K562 (cell line): ENCODE measurements at regions not wholly inside any gene's neighbourhood (a gene's known extent, or its start where the extent isn't known, plus 50 kb on each side); places are given as distances from the start of the nearest gene placed in this dataset.

Source experiments
- FUS ChIP-seq: fragments of 200-400 bp; formaldehyde crosslinking; optimal IDR thresholded peaks from 2 replicates; pipeline ENCODE3; 2017; ENCODE audit warnings: low read depth, low read length
- HNRNPLL ChIP-seq: fragments of 200-400 bp; formaldehyde crosslinking; IDR thresholded peaks from 2 replicates; pipeline ENCODE4 v1.6.1; 2017; ENCODE audit warnings: low read length, low read depth, mild to moderate bottlenecking; ENCODE audit not compliant: poor library complexity, severe bottlenecking
- JUND ChIP-seq, 2 experiments: IDR thresholded peaks; 2 replicates in 1 of 2; 3 replicates in 1 of 2; pipeline ENCODE4 v1.6.1; 2011; ENCODE audit warnings: borderline replicate concordance in 2 of 2, low read depth in 2 of 2, low read length in 2 of 2, improper control_type of control experiment in 1 of 2, missing biosample characterization in 1 of 2, missing genetic modification characterization in 1 of 2, missing genetic modification reagents in 1 of 2
- MXI1 ChIP-seq: IDR thresholded peaks from 2 replicates; pipeline ENCODE4 v1.6.1; 2011; ENCODE audit warnings: low read depth, mild to moderate bottlenecking, improper control_type of control experiment, low read length
- SOX6 ChIP-seq: fragments of 450-650 bp; IDR thresholded peaks from 2 replicates; pipeline ENCODE4 v1.6.1; 2014; ENCODE audit warnings: mild to moderate bottlenecking
- ZFP1 ChIP-seq: fragments of 450-650 bp; formaldehyde crosslinking; IDR thresholded peaks from 2 replicates; pipeline ENCODE4 v1.4.0; 2020; ENCODE audit warnings: mild to moderate bottlenecking, mixed read lengths
- ZNF311 ChIP-seq: fragments of 250-450 bp; sonication (Bioruptor Pico); IDR thresholded peaks from 2 replicates; pipeline ENCODE4 v1.4.0; 2020; ENCODE audit warnings: mild to moderate bottlenecking, moderate library complexity
- ZNF668 ChIP-seq: fragments of 250-450 bp; sonication (Bioruptor Pico); IDR thresholded peaks from 2 replicates; pipeline ENCODE4 v1.8.0; 2022; ENCODE audit warnings: mild to moderate bottlenecking, inconsistent platforms
- TF ChIP-seq, protein P1 (sequence below): sonication (generic); formaldehyde crosslinking; IDR thresholded peaks from 2 replicates; pipeline ENCODE4 v1.8.0; 2022; ENCODE audit warnings: missing genetic modification reagents, mild to moderate bottlenecking, borderline replicate concordance
- TF ChIP-seq, protein P2 (sequence below): fragments of 250-450 bp; sonication (Bioruptor Pico); IDR thresholded peaks from 2 replicates; pipeline ENCODE4 v1.8.0; 2022; ENCODE audit warnings: moderate library complexity, mild to moderate bottlenecking, inconsistent platforms
- TF ChIP-seq, protein P3 (sequence below): fragments of 150-350 bp; IDR thresholded peaks from 2 replicates; pipeline ENCODE4 v1.6.1; 2014; ENCODE audit warnings: low read depth, mild to moderate bottlenecking, low read length, borderline replicate concordance

DNA sequence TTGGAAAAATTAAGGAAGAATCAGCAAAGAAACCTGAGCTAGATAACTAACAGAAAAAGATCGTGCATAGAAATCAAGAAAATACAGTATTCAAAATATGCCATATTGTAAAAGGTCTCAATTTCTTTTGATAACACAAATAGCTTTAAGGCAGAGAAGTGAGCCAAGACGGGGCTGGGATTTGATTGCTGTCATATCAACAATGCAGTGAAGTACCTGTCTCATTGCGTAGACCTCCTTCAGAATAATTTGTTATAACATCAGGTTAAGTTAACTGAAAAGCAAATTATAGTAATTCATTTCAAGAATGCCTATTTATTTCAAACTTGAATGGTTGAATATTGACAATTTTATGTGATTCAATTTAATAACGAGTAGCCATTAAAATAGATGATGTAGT lies 453.8 kb upstream of the MAP2 start (continued):
- TF ChIP-seq, protein P1, sequence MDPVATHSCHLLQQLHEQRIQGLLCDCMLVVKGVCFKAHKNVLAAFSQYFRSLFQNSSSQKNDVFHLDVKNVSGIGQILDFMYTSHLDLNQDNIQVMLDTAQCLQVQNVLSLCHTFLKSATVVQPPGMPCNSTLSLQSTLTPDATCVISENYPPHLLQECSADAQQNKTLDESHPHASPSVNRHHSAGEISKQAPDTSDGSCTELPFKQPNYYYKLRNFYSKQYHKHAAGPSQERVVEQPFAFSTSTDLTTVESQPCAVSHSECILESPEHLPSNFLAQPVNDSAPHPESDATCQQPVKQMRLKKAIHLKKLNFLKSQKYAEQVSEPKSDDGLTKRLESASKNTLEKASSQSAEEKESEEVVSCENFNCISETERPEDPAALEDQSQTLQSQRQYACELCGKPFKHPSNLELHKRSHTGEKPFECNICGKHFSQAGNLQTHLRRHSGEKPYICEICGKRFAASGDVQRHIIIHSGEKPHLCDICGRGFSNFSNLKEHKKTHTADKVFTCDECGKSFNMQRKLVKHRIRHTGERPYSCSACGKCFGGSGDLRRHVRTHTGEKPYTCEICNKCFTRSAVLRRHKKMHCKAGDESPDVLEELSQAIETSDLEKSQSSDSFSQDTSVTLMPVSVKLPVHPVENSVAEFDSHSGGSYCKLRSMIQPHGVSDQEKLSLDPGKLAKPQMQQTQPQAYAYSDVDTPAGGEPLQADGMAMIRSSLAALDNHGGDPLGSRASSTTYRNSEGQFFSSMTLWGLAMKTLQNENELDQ (CRISPR knock-in tag), result no peak
- TF ChIP-seq HNRNPLL (no peak), SOX6 (no peak), ZNF311 (CRISPR knock-in tag) (no peak), MXI1 (no peak), ZNF668 (CRISPR knock-in tag) (no peak), FUS (no peak), JUND (IDR thresholded peaks at IDR 0.05; ENCODE audit: borderline replicate concordance, low read depth, low read length) (no peak), JUND (tag; IDR thresholded peaks at IDR 0.05; ENCODE audit: borderline replicate concordance, low read depth, low read length) (no peak), ZFP1 (no peak)
- TF ChIP-seq, protein P2, sequence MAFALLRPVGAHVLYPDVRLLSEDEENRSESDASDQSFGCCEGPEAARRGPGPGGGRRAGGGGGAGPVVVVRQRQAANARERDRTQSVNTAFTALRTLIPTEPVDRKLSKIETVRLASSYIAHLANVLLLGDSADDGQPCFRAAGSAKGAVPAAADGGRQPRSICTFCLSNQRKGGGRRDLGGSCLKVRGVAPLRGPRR (CRISPR knock-in tag), result no peak
- TF ChIP-seq, protein P3, sequence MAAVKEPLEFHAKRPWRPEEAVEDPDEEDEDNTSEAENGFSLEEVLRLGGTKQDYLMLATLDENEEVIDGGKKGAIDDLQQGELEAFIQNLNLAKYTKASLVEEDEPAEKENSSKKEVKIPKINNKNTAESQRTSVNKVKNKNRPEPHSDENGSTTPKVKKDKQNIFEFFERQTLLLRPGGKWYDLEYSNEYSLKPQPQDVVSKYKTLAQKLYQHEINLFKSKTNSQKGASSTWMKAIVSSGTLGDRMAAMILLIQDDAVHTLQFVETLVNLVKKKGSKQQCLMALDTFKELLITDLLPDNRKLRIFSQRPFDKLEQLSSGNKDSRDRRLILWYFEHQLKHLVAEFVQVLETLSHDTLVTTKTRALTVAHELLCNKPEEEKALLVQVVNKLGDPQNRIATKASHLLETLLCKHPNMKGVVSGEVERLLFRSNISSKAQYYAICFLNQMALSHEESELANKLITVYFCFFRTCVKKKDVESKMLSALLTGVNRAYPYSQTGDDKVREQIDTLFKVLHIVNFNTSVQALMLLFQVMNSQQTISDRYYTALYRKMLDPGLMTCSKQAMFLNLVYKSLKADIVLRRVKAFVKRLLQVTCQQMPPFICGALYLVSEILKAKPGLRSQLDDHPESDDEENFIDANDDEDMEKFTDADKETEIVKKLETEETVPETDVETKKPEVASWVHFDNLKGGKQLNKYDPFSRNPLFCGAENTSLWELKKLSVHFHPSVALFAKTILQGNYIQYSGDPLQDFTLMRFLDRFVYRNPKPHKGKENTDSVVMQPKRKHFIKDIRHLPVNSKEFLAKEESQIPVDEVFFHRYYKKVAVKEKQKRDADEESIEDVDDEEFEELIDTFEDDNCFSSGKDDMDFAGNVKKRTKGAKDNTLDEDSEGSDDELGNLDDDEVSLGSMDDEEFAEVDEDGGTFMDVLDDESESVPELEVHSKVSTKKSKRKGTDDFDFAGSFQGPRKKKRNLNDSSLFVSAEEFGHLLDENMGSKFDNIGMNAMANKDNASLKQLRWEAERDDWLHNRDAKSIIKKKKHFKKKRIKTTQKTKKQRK, result no peak
- TF ChIP-seq, all 486 proteins: peak for 0
